K562 (cell line): ENCODE measurements at regions not wholly inside any gene's neighbourhood (a gene's known extent, or its start where the extent isn't known, plus 50 kb on each side); places are given as distances from the start of the nearest gene placed in this dataset.

Experiments used
- ATAC-seq: fragments of 200-7000 bp; cut with Tn5 transposase; 3 replicates; pipeline ENCODE4 v1.9.1; 2020; ENCODE audit warnings: moderate library complexity
- BruUV-seq: library from RNA; stranded (reverse); fragments of 400-500 nt; replicated peaks from 2 replicates; lab custom pipeline; 2021; lab: Mats Ljungman, UMichigan
- CTCF ChIA-PET: fragments of 300-600 bp; formaldehyde crosslinking; extraction: SDS; loops from one replicate; lab custom pipeline; 2021; ENCODE audit warnings: low intra/inter-chr PET ratio; lab: Yijun Ruan, JAX
- POLR2A ChIA-PET: fragments of 300-600, 350-650 bp; sonication (Branson Sonifier 250); formaldehyde crosslinking; extraction: SDS; loops from one replicate; lab custom pipeline; 2021; ENCODE audit warnings: antibody characterized with exemption, inconsistent platforms; lab: Yijun Ruan, JAX
- DNase-seq, 4 experiments: peaks; one replicate each; pipeline versions ENCODE4 v3.0.0 to v3.0.0-alpha.2; 2011 to 2018; ENCODE audit warnings: low spot score in 3 of 4, mixed read lengths in 3 of 4; ENCODE audit errors: extremely low read depth in 1 of 4
- FAIRE-seq: peaks from 2 replicates; lab custom pipeline; 2011; peaks lifted over from hg19 to GRCh38; lab: Jason Lieb, UNC
- H2AFZ ChIP-seq: 2 replicates; pipeline ENCODE4 v1.6.0; 2011; ENCODE audit warnings: low read depth, low read length, control low read depth, inconsistent platforms
- H3K27ac ChIP-seq: fragments of 200-600 bp; 3 replicates; pipeline ENCODE4 v1.8.0; 2011; ENCODE audit warnings: low read depth, mild to moderate bottlenecking, control low read depth, inconsistent platforms, low read length, moderate library complexity, mixed read lengths; ENCODE audit errors: extremely low read depth
- H3K27me3 ChIP-seq, 2 experiments: fragments of 300-600 bp in 1 of 2; 2 replicates in 1 of 2; 3 replicates in 1 of 2; pipeline versions ENCODE4 v1.6.0 to v1.8.0; 2011; ENCODE audit warnings: inconsistent platforms in 2 of 2, low read length in 2 of 2, mild to moderate bottlenecking in 1 of 2, mixed read lengths in 1 of 2, moderate library complexity in 1 of 2; ENCODE audit not compliant: control insufficient read depth in 2 of 2, insufficient read depth in 2 of 2
- H3K36me3 ChIP-seq: fragments of 300-600 bp; 3 replicates; pipeline ENCODE4 v1.8.0; 2011; ENCODE audit warnings: mild to moderate bottlenecking, low read length, inconsistent platforms; ENCODE audit not compliant: control insufficient read depth, insufficient read depth
- H3K4me1 ChIP-seq, 2 experiments: fragments of 200-600 bp in 1 of 2; replicated peaks in 1 of 2; 2 replicates in 1 of 2; 3 replicates in 1 of 2; pipeline versions ENCODE4 v1.5.1 to v1.8.0; 2011; ENCODE audit warnings: inconsistent platforms in 2 of 2, low read length in 2 of 2, mild to moderate bottlenecking in 1 of 2, mixed read lengths in 1 of 2, moderate library complexity in 1 of 2; ENCODE audit not compliant: control insufficient read depth in 2 of 2, insufficient read depth in 2 of 2
- H3K4me2 ChIP-seq: 2 replicates; pipeline ENCODE4 v1.6.1; 2011; ENCODE audit warnings: low read length, control low read depth, inconsistent platforms, mixed read lengths; ENCODE audit not compliant: insufficient read depth
- H3K4me3 ChIP-seq: fragments of 200-600 bp; sonication (generic), shearing (Covaris generic); 2 replicates; pipeline ENCODE4 v1.5.1; 2016; ENCODE audit warnings: control low read depth, inconsistent platforms
- H3K79me2 ChIP-seq: fragments of 200-600 bp; 3 replicates; pipeline ENCODE4 v1.8.0; 2011; ENCODE audit warnings: low read length, inconsistent platforms; ENCODE audit not compliant: control insufficient read depth, insufficient read depth
- H3K9ac ChIP-seq, 2 experiments: 2 replicates each; pipeline versions ENCODE4 v1.6.0 to v1.6.1; 2011; ENCODE audit warnings: low read depth in 2 of 2, low read length in 2 of 2, control low read depth in 1 of 2, inconsistent platforms in 1 of 2, mild to moderate bottlenecking in 1 of 2, mixed read lengths in 1 of 2; ENCODE audit not compliant: insufficient read depth in 1 of 2
- H3K9me1 ChIP-seq: one replicate; pipeline ENCODE4 v1.6.0; 2011; ENCODE audit warnings: inconsistent platforms, mild to moderate bottlenecking, low read length, moderate library complexity; ENCODE audit not compliant: control insufficient read depth, insufficient read depth
- H3K9me3 ChIP-seq: replicated peaks from 2 replicates; pipeline ENCODE4 v1.5.1; 2011; ENCODE audit warnings: low read depth, low read length, inconsistent platforms; ENCODE audit not compliant: control insufficient read depth, insufficient read depth
- H4K20me1 ChIP-seq: replicated peaks from 2 replicates; pipeline ENCODE4 v1.6.1; 2011; ENCODE audit warnings: low read length, inconsistent platforms, mixed read lengths; ENCODE audit not compliant: control insufficient read depth, insufficient read depth
- USF2 ChIP-seq: sonication (generic); formaldehyde crosslinking; IDR thresholded peaks from 2 replicates; pipeline ENCODE4 v1.5.0; 2020; ENCODE audit warnings: missing genetic modification reagents
- ZNF518B ChIP-seq: fragments of 250-450 bp; sonication (Bioruptor Pico); IDR thresholded peaks from 2 replicates; pipeline ENCODE4 v1.5.0; 2021; ENCODE audit warnings: mild to moderate bottlenecking, moderate library complexity
- WGBS: fragments of 100-300 bp; shearing (Covaris generic); methylation state at CpG from one replicate; pipeline ENCODE4 v1.1.6; 2016; ENCODE audit warnings: low coverage, mixed read lengths; ENCODE audit not compliant: insufficient coverage; ENCODE audit errors: missing lambda C conversion rate; 5-methylcytosine and 5-hydroxymethylcytosine counted together
- in situ Hi-C: fragments of 300-500 bp; cut with MboI; formaldehyde crosslinking; loops from 4 replicates; pipeline ENCODE4 v1.15.0; 2018; ENCODE audit warnings: inconsistent platforms, mixed read lengths
- intact Hi-C: fragments of 100-400 bp; cut with micrococcal nuclease; formaldehyde crosslinking; loops from 2 replicates; pipeline ENCODE4 v1.14.2; 2022

- no TSS peak for BruUV-seq
- H2AFZ ChIP-seq, result no peak overlapping the region
- ChIA-PET POLR2A (no interaction called here), CTCF (no interaction called here)
- H3K4me2 ChIP-seq, result no peak overlapping the region
- ATAC-seq (no peak), FAIRE-seq (no peak), DNase-seq (no peak)
- H3K79me2 ChIP-seq, result no peaks in the 10 kb centered on the region
- H3K4me3 ChIP-seq, result no peak overlapping the region
- intact Hi-C loops (no loop called here), in situ Hi-C loops (no loop called here)
- H3K4me1 ChIP-seq, result no peaks in the 10 kb centered on the region
- no peak overlapping the region for H3K9ac ChIP-seq
- H3K36me3 ChIP-seq, result no peaks in the 10 kb centered on the region
- H4K20me1 ChIP-seq, result no peaks in the 10 kb centered on the region
- 0% methylated on average over 2 of the region's 8 CpGs for WGBS
- H3K9me3 ChIP-seq, result no peaks in the 10 kb centered on the region
- H3K9me1 ChIP-seq, result no peaks in the 10 kb centered on the region
- peaks cover 0 to 5% of the 10 kb centered on the region in 2 experiments; a peak in 1 of 5 replicates for H3K27me3 ChIP-seq
- TF ChIP-seq USF2 (CRISPR knock-in tag) (no peak), ZNF518B (CRISPR knock-in tag) (no peak)
- no peak overlapping the region for H3K27ac ChIP-seq
These were observed 355.0 kb upstream of the CFAP20DC start for GRCh38 chr3:59404851-59405250.
